Body of pancreas (tissue), 4 donors: ENCODE measurements at regions not wholly inside any gene's neighbourhood (a gene's known extent, or its start where the extent isn't known, plus 50 kb on each side); places are given as distances from the start of the nearest gene placed in this dataset.

Experiments used
- ATAC-seq: fragments of 150-250 bp; one replicate; pipeline ENCODE4 v1.9.1; 2016
- DNase-seq, 4 donors: peaks; one replicate each; pipeline ENCODE4 v3.0.0-alpha.2; 2019
- H3K27ac ChIP-seq, 4 donors: fragments of 200-600 bp; sonication (generic); 1 replicate in 3 of 4; 2 replicates in 1 of 4; pipeline versions ENCODE4 v1.5.1 to v1.6.1; 2016 to 2019; ENCODE audit warnings: mild to moderate bottlenecking in 1 of 4, mixed read lengths in 1 of 4, moderate library complexity in 1 of 4
- H3K27me3 ChIP-seq, 2 donors: fragments of 200-600 bp; sonication (generic); one replicate each; pipeline ENCODE4 v1.6.0; 2016; ENCODE audit warnings: mild to moderate bottlenecking in 1 of 2
- H3K36me3 ChIP-seq, 2 donors: fragments of 200-600 bp; sonication (generic); replicated peaks in 1 of 2; 2 replicates each; pipeline ENCODE4 v1.5.1; 2016; ENCODE audit warnings: low read depth in 2 of 2; ENCODE audit not compliant: insufficient read depth in 1 of 2
- H3K4me1 ChIP-seq: fragments of 200-600 bp; sonication (generic); one replicate; pipeline ENCODE4 v1.6.0; 2016
- H3K4me3 ChIP-seq, 2 donors: fragments of 200-600 bp; sonication (generic); 1 replicate in 1 of 2; 2 replicates in 1 of 2; pipeline ENCODE4 v1.5.1; 2016 to 2019
- H3K9me3 ChIP-seq, 3 donors: fragments of 200-600 bp; sonication (generic); 1 replicate in 2 of 3; 2 replicates in 1 of 3; pipeline ENCODE4 v1.5.1; 2016
- CTCF ChIP-seq, 7 experiments: fragments of 450-650 bp in 4 of 7; fragments of 200-600 bp in 3 of 7; sonication (generic) in 3 of 7; IDR thresholded peaks; one replicate each; pipeline ENCODE4 v1.5.1; 2016 to 2019; ENCODE audit warnings: antibody characterized with exemption in 7 of 7
- POLR2A ChIP-seq, 3 donors: fragments of 450-650 bp; IDR thresholded peaks; one replicate each; pipeline ENCODE4 v1.6.1; 2016; ENCODE audit warnings: antibody characterized with exemption in 3 of 3, mild to moderate bottlenecking in 2 of 3
- WGBS, 2 donors: methylation state at CpG; one replicate each; pipeline ENCODE4 v1.1.5; 2017; 5-methylcytosine and 5-hydroxymethylcytosine counted together
- intact Hi-C: fragments of 100-400 bp; cut with DNase I; formaldehyde crosslinking; loops from one replicate; pipeline ENCODE4 v1.15.1; 2023

- Histone ChIP-seq H3K9me3 (no peaks in the 10 kb centered on the region), H3K36me3 (no peaks in the 10 kb centered on the region), H3K27me3 (no peaks in the 10 kb centered on the region), H3K27ac (no peak overlapping the region), H3K4me3 (no peak overlapping the region), H3K4me1 (no peaks in the 10 kb centered on the region)
- DNase-seq = no peak
- no peak for ATAC-seq
- intact Hi-C loops = no loop called here
- TF ChIP-seq POLR2A (IDR thresholded peaks at IDR 0.05) = no peak
- TF ChIP-seq CTCF (IDR thresholded peaks at IDR 0.05) = no peak
Measured at GRCh38 chr3:101063401-101063800, 70.2 kb upstream of the ABI3BP start.

- WGBS, 2 donors = 35 to 52% methylated on average over 1 of the region's 1 CpG
- DNase-seq = no peak
- intact Hi-C loops = no loop called here
Measured at GRCh38 chr3:101061312-101061711, 68.1 kb upstream of the ABI3BP start.

GRCh38 chr3:101050866-101051265 lies 57.6 kb upstream of the ABI3BP start:
- intact Hi-C loops = no loop called here

More at GRCh38 chr3:101061312-101061711, 68.1 kb upstream of the ABI3BP start:
- no peak overlapping the region for H3K27ac ChIP-seq
- no peak for TF ChIP-seq POLR2A (IDR thresholded peaks at IDR 0.05)
- TF ChIP-seq CTCF (IDR thresholded peaks at IDR 0.05) = no peak
- no peak overlapping the region for H3K4me3 ChIP-seq
- peaks cover 0 to 4% (median 0%) of the 10 kb centered on the region in 3 donors for H3K9me3 ChIP-seq
- no peak for ATAC-seq
- H3K36me3 ChIP-seq = no peaks in the 10 kb centered on the region
- no peaks in the 10 kb centered on the region for H3K27me3 ChIP-seq
- no peaks in the 10 kb centered on the region for H3K4me1 ChIP-seq

GRCh38 chr3:101050046-101050445 lies 56.8 kb upstream of the ABI3BP start:
- TF ChIP-seq POLR2A (IDR thresholded peaks at IDR 0.05) = no peak
- no peak for TF ChIP-seq CTCF (IDR thresholded peaks at IDR 0.05)
- DNase-seq (no peak), ATAC-seq (no peak)
- H3K9me3 ChIP-seq = no peaks in the 10 kb centered on the region
- H3K36me3 ChIP-seq = no peaks in the 10 kb centered on the region
- H3K27ac ChIP-seq = no peak overlapping the region
- H3K4me3 ChIP-seq = no peak overlapping the region
- 76 to 82% methylated on average over 5 of the region's 5 CpGs for WGBS, 2 donors
- intact Hi-C loops = no loop called here
- H3K27me3 ChIP-seq = no peaks in the 10 kb centered on the region
- H3K4me1 ChIP-seq = no peaks in the 10 kb centered on the region

More at GRCh38 chr3:101050866-101051265, 57.6 kb upstream of the ABI3BP start:
- Histone ChIP-seq H3K9me3 (no peaks in the 10 kb centered on the region), H3K4me3 (no peak overlapping the region), H3K27me3 (no peaks in the 10 kb centered on the region), H3K27ac (no peak overlapping the region), H3K36me3 (no peaks in the 10 kb centered on the region), H3K4me1 (no peaks in the 10 kb centered on the region)
- ATAC-seq (no peak), DNase-seq (no peak)
- no peak for TF ChIP-seq POLR2A (IDR thresholded peaks at IDR 0.05)
- no peak for TF ChIP-seq CTCF (IDR thresholded peaks at IDR 0.05)
- WGBS, 2 donors = 91 to 92% methylated on average over 4 of the region's 4 CpGs

GRCh38 chr3:101049532-101049931 lies 56.3 kb upstream of the ABI3BP start:
- Histone ChIP-seq H3K27ac (no peak overlapping the region), H3K4me3 (no peak overlapping the region), H3K9me3 (no peaks in the 10 kb centered on the region), H3K4me1 (no peaks in the 10 kb centered on the region), H3K27me3 (no peaks in the 10 kb centered on the region), H3K36me3 (no peaks in the 10 kb centered on the region)
- ATAC-seq (no peak), DNase-seq (no peak)
- intact Hi-C loops = no loop called here
- TF ChIP-seq POLR2A (IDR thresholded peaks at IDR 0.05) = no peak
- TF ChIP-seq CTCF (IDR thresholded peaks at IDR 0.05) = no peak
